Endothelial cell of umbilical vein (primary cell): ENCODE measurements at regions not wholly inside any gene's neighbourhood (a gene's known extent, or its start where the extent isn't known, plus 50 kb on each side); places are given as distances from the start of the nearest gene placed in this dataset.

Experiments
- BruUV-seq: library from RNA; stranded (reverse); fragments of 400-500 nt; replicated peaks from 2 replicates; lab custom pipeline; 2021; lab: Mats Ljungman, UMichigan
- CTCF ChIA-PET: fragments of 300-600, 350-600 bp; sonication (Branson Sonifier 250); formaldehyde crosslinking; loops from one replicate; lab custom pipeline; 2021; ENCODE audit warnings: antibody characterized with exemption, inconsistent platforms; lab: Charles Lee
- POLR2A ChIA-PET: fragments of 300-600, 350-600 bp; sonication (Branson Sonifier 250); formaldehyde crosslinking; loops from one replicate; lab custom pipeline; 2021; ENCODE audit warnings: antibody characterized with exemption, inconsistent platforms; lab: Charles Lee
- DNase-seq: peaks from one replicate; pipeline ENCODE4 v3.0.0-alpha.2; 2011; ENCODE audit warnings: low read depth, low spot score
- FAIRE-seq: peaks from 2 replicates; lab custom pipeline; 2011; peaks lifted over from hg19 to GRCh38; lab: Jason Lieb, UNC
- H2AFZ ChIP-seq: 2 replicates; pipeline ENCODE4 v1.6.0; 2012; ENCODE audit warnings: low read depth, low read length, control low read depth, inconsistent platforms
- H3K27ac ChIP-seq: 2 replicates; pipeline ENCODE4 v1.5.1; 2011; ENCODE audit warnings: low read depth, mild to moderate bottlenecking, control low read depth, low read length, moderate library complexity; ENCODE audit not compliant: insufficient read depth
- H3K27me3 ChIP-seq, 2 experiments: 2 replicates each; pipeline versions ENCODE4 v1.6.0 to v1.6.1; 2011; ENCODE audit warnings: low read length in 2 of 2, mixed read lengths in 1 of 2; ENCODE audit not compliant: control insufficient read depth in 2 of 2, insufficient read depth in 2 of 2
- H3K36me3 ChIP-seq, 2 experiments: 2 replicates in 1 of 2; 3 replicates in 1 of 2; pipeline ENCODE4 v1.5.1; 2011; ENCODE audit warnings: low read length in 2 of 2, mild to moderate bottlenecking in 1 of 2, moderate library complexity in 1 of 2; ENCODE audit not compliant: control insufficient read depth in 2 of 2, insufficient read depth in 2 of 2; ENCODE audit errors: extremely low read depth in 1 of 2
- H3K4me1 ChIP-seq: 3 replicates; pipeline ENCODE4 v1.5.1; 2011; ENCODE audit warnings: mild to moderate bottlenecking, low read length; ENCODE audit not compliant: control insufficient read depth, insufficient read depth; ENCODE audit errors: extremely low read depth
- H3K4me2 ChIP-seq: 2 replicates; pipeline ENCODE4 v1.6.1; 2011; ENCODE audit warnings: low read length, control low read depth, mixed read lengths; ENCODE audit not compliant: insufficient read depth
- H3K4me3 ChIP-seq, 3 experiments: fragments of 200-600 bp in 1 of 3; sonication (generic), shearing (Covaris generic) in 1 of 3; replicated peaks in 1 of 3; 2 replicates each; pipeline ENCODE4 v1.5.1; 2011 to 2016; ENCODE audit warnings: control low read depth in 3 of 3, low read length in 3 of 3, mild to moderate bottlenecking in 2 of 3, inconsistent platforms in 1 of 3, low read depth in 1 of 3, moderate library complexity in 1 of 3; ENCODE audit not compliant: insufficient read depth in 1 of 3
- H3K79me2 ChIP-seq: 2 replicates; pipeline ENCODE4 v1.6.0; 2012; ENCODE audit warnings: low read length, inconsistent platforms; ENCODE audit not compliant: control insufficient read depth, insufficient read depth
- H3K9ac ChIP-seq: replicated peaks from 2 replicates; pipeline ENCODE3; 2011; ENCODE audit warnings: low read length, control low read depth; ENCODE audit not compliant: insufficient read depth; ENCODE audit errors: extremely low read depth
- H3K9me1 ChIP-seq: replicated peaks from 3 replicates; pipeline ENCODE4 v1.6.0; 2011; ENCODE audit warnings: mild to moderate bottlenecking, low read length; ENCODE audit not compliant: control insufficient read depth, insufficient read depth; ENCODE audit errors: extremely low read depth
- H3K9me3 ChIP-seq: replicated peaks from 2 replicates; pipeline ENCODE4 v1.5.1; 2012; ENCODE audit warnings: low read length, inconsistent platforms; ENCODE audit not compliant: control insufficient read depth, insufficient read depth
- H4K20me1 ChIP-seq: replicated peaks from 2 replicates; pipeline ENCODE3; 2011; ENCODE audit warnings: mild to moderate bottlenecking, low read length; ENCODE audit not compliant: control insufficient read depth, insufficient read depth; ENCODE audit errors: extremely low read depth
- EZH2 ChIP-seq: IDR thresholded peaks from 2 replicates; pipeline ENCODE4 v1.6.1; 2012; ENCODE audit warnings: borderline replicate concordance, low read depth, mild to moderate bottlenecking, moderate library complexity, low read length, inconsistent platforms; ENCODE audit not compliant: severe bottlenecking
- FOS ChIP-seq: IDR thresholded peaks from 2 replicates; pipeline ENCODE4 v1.6.1; 2011; ENCODE audit warnings: mild to moderate bottlenecking, low read length, moderate library complexity, borderline replicate concordance; ENCODE audit not compliant: insufficient read depth
- GATA2 ChIP-seq: IDR thresholded peaks from 2 replicates; pipeline ENCODE4 v1.7.0; 2011; ENCODE audit warnings: low read depth, mild to moderate bottlenecking, moderate library complexity, mixed read lengths, low read length; ENCODE audit not compliant: insufficient read length, insufficient read depth
- JUN ChIP-seq: IDR thresholded peaks from 2 replicates; pipeline ENCODE4 v1.6.1; 2011; ENCODE audit warnings: borderline replicate concordance, low read depth; ENCODE audit not compliant: insufficient read length, insufficient read depth
- MYC ChIP-seq: IDR thresholded peaks from one replicate; pipeline ENCODE4 v1.6.1; 2011; ENCODE audit warnings: mild to moderate bottlenecking, low read depth, low read length
- POLR2A ChIP-seq: IDR thresholded peaks from 2 replicates; pipeline ENCODE4 v1.6.1; 2012; ENCODE audit warnings: low read depth, mild to moderate bottlenecking, control low read depth, low read length
- POLR2AphosphoS5 ChIP-seq: IDR thresholded peaks from 2 replicates; pipeline ENCODE4 v1.6.1; 2012; ENCODE audit warnings: low read depth, mild to moderate bottlenecking, control low read depth, low read length, moderate library complexity; ENCODE audit not compliant: insufficient read depth
- dilution Hi-C: fragments of 300-500 bp; cut with MboI; formaldehyde crosslinking; loops from one replicate; pipeline ENCODE4 v1.15.0; 2019; ENCODE audit warnings: low sequenced_read_pairs; ENCODE audit not compliant: extremely low pct_ligation_motif_present
- intact Hi-C: fragments of 100-400 bp; cut with micrococcal nuclease; formaldehyde crosslinking; loops from one replicate; pipeline ENCODE4 v1.10.0; 2022
- TF ChIP-seq, protein P1 (sequence below), 2 donors: IDR thresholded peaks; 1 replicate in 1 of 2; 2 replicates in 1 of 2; pipeline ENCODE4 v1.5.1; 2011; ENCODE audit warnings: low read length in 2 of 2, mild to moderate bottlenecking in 2 of 2, moderate library complexity in 2 of 2, control low read depth in 1 of 2, inconsistent platforms in 1 of 2, low read depth in 1 of 2; ENCODE audit not compliant: insufficient read depth in 1 of 2; ENCODE audit errors: extremely low read depth in 1 of 2
- TF ChIP-seq, protein P2 (sequence below): IDR thresholded peaks from 2 replicates; pipeline ENCODE4 v1.6.1; 2011; ENCODE audit not compliant: insufficient read depth, insufficient read length

DNA sequence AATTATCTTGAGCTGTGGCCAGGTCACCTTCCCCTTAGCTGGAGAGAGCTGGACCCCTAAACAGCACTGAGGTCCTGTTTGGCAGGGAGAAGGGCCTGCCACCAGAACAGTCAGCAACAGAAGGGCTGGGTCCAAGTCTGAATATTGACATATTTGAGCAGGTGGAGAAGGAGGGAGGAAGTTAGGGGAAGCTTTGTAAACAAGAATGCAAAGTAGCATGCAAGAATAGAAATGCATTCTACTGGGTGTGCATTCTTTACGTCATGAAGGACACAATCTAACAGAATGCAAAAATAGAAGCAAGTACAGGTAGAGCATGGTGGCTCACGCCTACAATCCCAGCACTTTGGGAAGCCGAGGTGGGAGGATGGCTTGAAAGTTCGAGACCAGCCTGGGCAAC is 100.5 kb downstream of the QRSL1 start:
- no peaks in the 10 kb centered on the region for H3K79me2 ChIP-seq
- POLR2A ChIA-PET = no interaction called here
- no peaks in the 10 kb centered on the region for H3K36me3 ChIP-seq
- dilution Hi-C loops (no loop called here), intact Hi-C loops (no loop called here)
- H3K27me3 ChIP-seq = no peaks in the 10 kb centered on the region
- no peaks in the 10 kb centered on the region for H3K9me3 ChIP-seq
- TF ChIP-seq POLR2AphosphoS5 = no peak
- TF ChIP-seq GATA2 = no peak
- TF ChIP-seq, protein P1, sequence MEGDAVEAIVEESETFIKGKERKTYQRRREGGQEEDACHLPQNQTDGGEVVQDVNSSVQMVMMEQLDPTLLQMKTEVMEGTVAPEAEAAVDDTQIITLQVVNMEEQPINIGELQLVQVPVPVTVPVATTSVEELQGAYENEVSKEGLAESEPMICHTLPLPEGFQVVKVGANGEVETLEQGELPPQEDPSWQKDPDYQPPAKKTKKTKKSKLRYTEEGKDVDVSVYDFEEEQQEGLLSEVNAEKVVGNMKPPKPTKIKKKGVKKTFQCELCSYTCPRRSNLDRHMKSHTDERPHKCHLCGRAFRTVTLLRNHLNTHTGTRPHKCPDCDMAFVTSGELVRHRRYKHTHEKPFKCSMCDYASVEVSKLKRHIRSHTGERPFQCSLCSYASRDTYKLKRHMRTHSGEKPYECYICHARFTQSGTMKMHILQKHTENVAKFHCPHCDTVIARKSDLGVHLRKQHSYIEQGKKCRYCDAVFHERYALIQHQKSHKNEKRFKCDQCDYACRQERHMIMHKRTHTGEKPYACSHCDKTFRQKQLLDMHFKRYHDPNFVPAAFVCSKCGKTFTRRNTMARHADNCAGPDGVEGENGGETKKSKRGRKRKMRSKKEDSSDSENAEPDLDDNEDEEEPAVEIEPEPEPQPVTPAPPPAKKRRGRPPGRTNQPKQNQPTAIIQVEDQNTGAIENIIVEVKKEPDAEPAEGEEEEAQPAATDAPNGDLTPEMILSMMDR (IDR thresholded peaks at IDR 0.05; ENCODE audit: extremely low read depth in 1 of 2, insufficient read depth in 1 of 2, low read depth in 1 of 2, low read length in 2 of 2) = no peak
- no peak for TF ChIP-seq JUN
- no peak for TF ChIP-seq MYC
- no peak for TF ChIP-seq POLR2A
- TF ChIP-seq FOS = no peak
- TF ChIP-seq, protein P2, sequence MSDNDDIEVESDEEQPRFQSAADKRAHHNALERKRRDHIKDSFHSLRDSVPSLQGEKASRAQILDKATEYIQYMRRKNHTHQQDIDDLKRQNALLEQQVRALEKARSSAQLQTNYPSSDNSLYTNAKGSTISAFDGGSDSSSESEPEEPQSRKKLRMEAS = no peak
- TF ChIP-seq EZH2 = no peak
- no peak overlapping the region for H3K4me2 ChIP-seq
- H3K9ac ChIP-seq = no peak overlapping the region
- BruUV-seq = no TSS peak
- no peaks in the 10 kb centered on the region for H3K4me1 ChIP-seq
- H3K9me1 ChIP-seq = no peaks in the 10 kb centered on the region
- FAIRE-seq = no peak
- H4K20me1 ChIP-seq = no peaks in the 10 kb centered on the region
- CTCF ChIA-PET = no interaction called here
- H3K4me3 ChIP-seq = no peak overlapping the region
- DNase-seq = no peak
- H3K27ac ChIP-seq = no peak overlapping the region
- no peak overlapping the region for H2AFZ ChIP-seq
